CD4-positive, alpha-beta memory T cell (primary cell): ENCODE measurements at regions not wholly inside any gene's neighbourhood (a gene's known extent, or its start where the extent isn't known, plus 50 kb on each side); places are given as distances from the start of the nearest gene placed in this dataset.

Source experiments
- CTCF ChIA-PET: fragments of 350-600 bp; sonication (Branson Sonifier 250); formaldehyde crosslinking; loops from one replicate; lab custom pipeline; 2021; ENCODE audit warnings: inconsistent platforms; ENCODE audit not compliant: partially characterized antibody; lab: Charles Lee
- POLR2A ChIA-PET: fragments of 350-600 bp; sonication (Branson Sonifier 250); formaldehyde crosslinking; loops from one replicate; lab custom pipeline; 2021; ENCODE audit not compliant: partially characterized antibody; lab: Charles Lee
- DNase-seq, 5 donors: peaks; one replicate each; pipeline versions ENCODE4 v3.0.0 to v3.0.0-alpha.2; 2020 to 2022; ENCODE audit warnings: mixed read lengths in 1 of 5
- H3K27ac ChIP-seq: one replicate; pipeline ENCODE4 v1.7.0; 2013; ENCODE audit warnings: low read depth, low read length
- H3K27me3 ChIP-seq: 2 replicates; pipeline ENCODE4 v1.7.0; 2013; ENCODE audit warnings: mild to moderate bottlenecking, low read length, moderate library complexity; ENCODE audit not compliant: insufficient read depth
- H3K36me3 ChIP-seq: 2 replicates; pipeline ENCODE4 v1.7.0; 2013; ENCODE audit warnings: mild to moderate bottlenecking, low read length, moderate library complexity; ENCODE audit not compliant: insufficient read depth
- H3K4me1 ChIP-seq: 2 replicates; pipeline ENCODE4 v1.7.0; 2013; ENCODE audit warnings: mild to moderate bottlenecking, low read length, moderate library complexity; ENCODE audit not compliant: insufficient read depth
- H3K4me3 ChIP-seq, 2 donors: one replicate each; pipeline ENCODE4 v1.7.0; 2013; ENCODE audit warnings: low read length in 2 of 2, mild to moderate bottlenecking in 1 of 2
- H3K9me3 ChIP-seq, 2 donors: one replicate each; pipeline ENCODE4 v1.7.0; 2013; ENCODE audit warnings: low read length in 2 of 2, control low read depth in 1 of 2; ENCODE audit not compliant: control insufficient read depth in 1 of 2
- H3K27ac Mint-ChIP-seq, 7 donors: one replicate each; pipeline ENCODE4 v1.8.0; 2020 to 2021; ENCODE audit warnings: mixed read lengths in 7 of 7, mild to moderate bottlenecking in 6 of 7, inconsistent platforms in 3 of 7, moderate library complexity in 3 of 7
- H3K27me3 Mint-ChIP-seq, 2 donors: one replicate each; pipeline ENCODE4 v1.8.0; 2020 to 2021; ENCODE audit warnings: mixed read lengths in 2 of 2
- H3K36me3 Mint-ChIP-seq, 2 donors: one replicate each; pipeline ENCODE4 v1.8.0; 2020 to 2021; ENCODE audit warnings: mixed read lengths in 2 of 2, inconsistent platforms in 1 of 2, mild to moderate bottlenecking in 1 of 2
- H3K4me1 Mint-ChIP-seq, 4 donors: one replicate each; pipeline ENCODE4 v1.8.0; 2020 to 2021; ENCODE audit warnings: mixed read lengths in 4 of 4, mild to moderate bottlenecking in 1 of 4
- H3K4me3 Mint-ChIP-seq, 8 donors: one replicate each; pipeline ENCODE4 v1.8.0; 2020 to 2021; ENCODE audit warnings: mixed read lengths in 8 of 8, mild to moderate bottlenecking in 7 of 8, moderate library complexity in 6 of 8, inconsistent platforms in 3 of 8
- H3K9me3 Mint-ChIP-seq, 8 donors: one replicate each; pipeline ENCODE4 v1.8.0; 2020 to 2021; ENCODE audit warnings: mixed read lengths in 8 of 8, mild to moderate bottlenecking in 5 of 8, inconsistent platforms in 3 of 8, moderate library complexity in 1 of 8
- intact Hi-C: fragments of 100-400 bp; cut with micrococcal nuclease; formaldehyde crosslinking; loops from one replicate; pipeline ENCODE4 v1.15.1; 2023

- peaks cover 2 to 5% of the 10 kb centered on the region in 2 donors for H3K27me3 Mint-ChIP-seq
- peaks cover 0 to 9% (median 5%) of the 10 kb centered on the region in 4 donors for H3K4me1 Mint-ChIP-seq
- H3K27ac ChIP-seq = no peak overlapping the region
- H3K9me3 ChIP-seq = no peaks in the 10 kb centered on the region
- no peak overlapping the region for H3K27ac Mint-ChIP-seq
- DNase-seq = no peak
- ChIA-PET CTCF (no interaction called here), POLR2A (no interaction called here)
- no peak overlapping the region for H3K4me3 Mint-ChIP-seq
- no peaks in the 10 kb centered on the region for H3K27me3 ChIP-seq
- intact Hi-C loops = no loop called here
- no peaks in the 10 kb centered on the region for H3K9me3 Mint-ChIP-seq
- H3K4me3 ChIP-seq = no peak overlapping the region
- H3K36me3 ChIP-seq = no peaks in the 10 kb centered on the region
- no peaks in the 10 kb centered on the region for H3K4me1 ChIP-seq
- no peaks in the 10 kb centered on the region for H3K36me3 Mint-ChIP-seq
Observed at GRCh38 chr14:31993521-31993951, 83.6 kb upstream of the ARHGAP5 start.

DNA sequence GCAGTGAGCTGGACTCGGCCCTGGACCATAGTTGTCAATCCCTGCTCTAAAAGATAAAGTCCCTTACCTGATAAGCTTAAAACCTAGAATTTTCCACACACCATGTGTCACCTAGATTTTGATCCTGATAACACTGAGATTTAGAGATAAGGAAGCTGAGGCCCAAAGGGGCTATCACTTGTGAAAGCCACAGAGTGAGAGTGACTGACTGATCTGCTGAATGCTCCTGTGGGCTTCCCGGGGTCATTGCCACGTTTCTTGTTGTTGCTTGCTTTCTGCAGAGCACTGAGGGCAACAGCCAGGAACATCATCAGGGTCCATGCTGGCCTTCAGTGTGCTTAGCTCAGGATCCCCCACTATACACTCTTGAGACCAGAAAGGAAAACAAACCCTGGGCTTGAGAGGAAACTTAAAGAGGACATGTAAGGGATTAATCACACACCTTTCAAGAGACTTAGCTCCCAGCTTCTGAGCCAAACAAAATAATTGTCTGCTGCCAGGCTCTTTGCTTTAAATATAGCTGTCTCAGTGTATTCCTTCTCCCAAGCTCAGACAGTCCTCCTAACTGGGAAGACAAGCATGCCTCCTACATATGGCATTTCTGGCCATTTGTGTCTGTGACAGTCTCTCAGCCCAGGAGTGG, 82.6 kb upstream of the ARHGAP5 start:
- Mint-ChIP-seq H3K36me3 (no peaks in the 10 kb centered on the region), H3K27ac (peak overlapping the region in 2 of 7 donors; percentile 59 to 63), H3K4me3 (no peak overlapping the region), H3K4me1 (peaks cover 0 to 9% (median 5%) of the 10 kb centered on the region in 4 donors), H3K27me3 (peaks cover 0 to 2% of the 10 kb centered on the region in 2 donors), H3K9me3 (no peaks in the 10 kb centered on the region)
- H3K36me3 ChIP-seq = no peaks in the 10 kb centered on the region
- no peak for DNase-seq
- intact Hi-C loops = no loop called here
- H3K4me3 ChIP-seq = no peak overlapping the region
- no peak overlapping the region for H3K27ac ChIP-seq
- CTCF ChIA-PET = no interaction called here
- no peaks in the 10 kb centered on the region for H3K27me3 ChIP-seq
- H3K9me3 ChIP-seq = no peaks in the 10 kb centered on the region
- H3K4me1 ChIP-seq = no peaks in the 10 kb centered on the region
- POLR2A ChIA-PET = no interaction called here

GRCh38 chr14:32003585-32003984, 73.5 kb upstream of the ARHGAP5 start:
- Mint-ChIP-seq H3K27me3 (no peaks in the 10 kb centered on the region), H3K4me1 (peaks cover 0 to 4% (median under 1%) of the 10 kb centered on the region in 4 donors), H3K9me3 (peaks cover 0 to 3% (median 0%) of the 10 kb centered on the region in 8 donors), H3K27ac (no peak overlapping the region), H3K4me3 (no peak overlapping the region), H3K36me3 (no peaks in the 10 kb centered on the region)
- no peaks in the 10 kb centered on the region for H3K9me3 ChIP-seq
- H3K4me3 ChIP-seq = no peak overlapping the region
- intact Hi-C loops = no loop called here
- no peak for DNase-seq
- POLR2A ChIA-PET = no interaction called here
- CTCF ChIA-PET = no interaction called here
- H3K36me3 ChIP-seq = no peaks in the 10 kb centered on the region
- no peaks in the 10 kb centered on the region for H3K27me3 ChIP-seq
- no peaks in the 10 kb centered on the region for H3K4me1 ChIP-seq
- H3K27ac ChIP-seq = no peak overlapping the region

GRCh38 chr14:32004300-32004699, 72.8 kb upstream of the ARHGAP5 start:
- intact Hi-C loops = no loop called here
- Histone ChIP-seq H3K4me1 (no peaks in the 10 kb centered on the region), H3K27ac (no peak overlapping the region), H3K27me3 (no peaks in the 10 kb centered on the region), H3K36me3 (no peaks in the 10 kb centered on the region), H3K4me3 (no peak overlapping the region), H3K9me3 (no peaks in the 10 kb centered on the region)
- DNase-seq = no peak
- no peaks in the 10 kb centered on the region for H3K27me3 Mint-ChIP-seq
- H3K9me3 Mint-ChIP-seq = peaks cover 0 to 3% (median 0%) of the 10 kb centered on the region in 8 donors
- no peaks in the 10 kb centered on the region for H3K36me3 Mint-ChIP-seq
- H3K27ac Mint-ChIP-seq = no peak overlapping the region
- H3K4me1 Mint-ChIP-seq = peaks cover 0 to 4% (median under 1%) of the 10 kb centered on the region in 4 donors
- ChIA-PET CTCF (no interaction called here), POLR2A (no interaction called here)
- no peak overlapping the region for H3K4me3 Mint-ChIP-seq

DNA sequence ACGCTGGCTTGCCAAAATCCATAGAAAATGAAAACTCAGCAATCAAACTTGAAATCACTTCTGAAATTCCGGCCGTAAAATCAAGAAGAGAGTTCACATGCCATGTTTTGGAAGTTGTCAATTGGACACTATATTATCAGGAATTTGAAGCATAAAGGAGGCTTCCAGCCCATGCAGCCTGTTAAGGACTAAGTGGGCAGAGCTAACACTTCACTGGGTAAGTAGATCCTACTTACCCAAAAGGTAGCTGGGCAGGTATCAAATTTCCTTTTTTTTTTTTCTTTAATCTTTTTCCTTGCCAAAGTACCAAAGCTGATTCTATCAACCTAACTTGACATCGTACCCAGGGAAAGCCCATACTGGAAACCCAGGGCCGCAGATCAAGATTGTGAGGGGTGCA, 71.5 kb upstream of the ARHGAP5 start:
- no peaks in the 10 kb centered on the region for H3K9me3 ChIP-seq
- Mint-ChIP-seq H3K9me3 (no peaks in the 10 kb centered on the region), H3K27me3 (no peaks in the 10 kb centered on the region), H3K4me1 (peaks cover 0 to 4% (median under 1%) of the 10 kb centered on the region in 4 donors), H3K36me3 (no peaks in the 10 kb centered on the region), H3K4me3 (no peak overlapping the region), H3K27ac (no peak overlapping the region)
- no peaks in the 10 kb centered on the region for H3K4me1 ChIP-seq
- CTCF ChIA-PET = interaction anchor here (1.3 kb wide), 1 partner anchor 14 kb away, joined by 3 read pairs; no protein-coding TSS in a partner anchor
- no peak overlapping the region for H3K27ac ChIP-seq
- H3K4me3 ChIP-seq = no peak overlapping the region
- POLR2A ChIA-PET = no interaction called here
- no peaks in the 10 kb centered on the region for H3K27me3 ChIP-seq
- H3K36me3 ChIP-seq = no peaks in the 10 kb centered on the region
- intact Hi-C loops = loop anchor here (5.0 kb wide), 1 partner anchor 78 kb away; no protein-coding TSS in a partner anchor
- no peak for DNase-seq

- Histone ChIP-seq H3K4me1 (no peaks in the 10 kb centered on the region), H3K4me3 (no peak overlapping the region), H3K27me3 (no peaks in the 10 kb centered on the region), H3K27ac (no peak overlapping the region), H3K9me3 (no peaks in the 10 kb centered on the region), H3K36me3 (no peaks in the 10 kb centered on the region)
- Mint-ChIP-seq H3K4me3 (no peak overlapping the region), H3K36me3 (no peaks in the 10 kb centered on the region), H3K27me3 (peaks cover 0 to 4% of the 10 kb centered on the region in 2 donors), H3K9me3 (no peaks in the 10 kb centered on the region), H3K27ac (peak overlapping the region in 1 of 7 donors; percentile 3), H3K4me1 (peaks cover 0 to 4% (median under 1%) of the 10 kb centered on the region in 4 donors)
- ChIA-PET CTCF (interaction anchor here (0.5 to 1.3 kb wide), 2 partner anchors 14 to 361 kb away, joined by 3 read pairs; no protein-coding TSS in a partner anchor), POLR2A (no interaction called here)
- intact Hi-C loops = loop anchor here (5.0 kb wide), 1 partner anchor 79 kb away; no protein-coding TSS in a partner anchor
- DNase-seq = no peak
Observed at GRCh38 chr14:32006263-32007110, 70.6 kb upstream of the ARHGAP5 start.

- Histone ChIP-seq H3K4me1 (no peaks in the 10 kb centered on the region), H3K9me3 (no peaks in the 10 kb centered on the region), H3K4me3 (no peak overlapping the region), H3K36me3 (no peaks in the 10 kb centered on the region), H3K27ac (no peak overlapping the region), H3K27me3 (no peaks in the 10 kb centered on the region)
- ChIA-PET CTCF (no interaction called here), POLR2A (no interaction called here)
- H3K27me3 Mint-ChIP-seq = peaks cover 0 to 4% of the 10 kb centered on the region in 2 donors
- H3K4me3 Mint-ChIP-seq = no peak overlapping the region
- H3K4me1 Mint-ChIP-seq = peaks cover 0 to 4% (median under 1%) of the 10 kb centered on the region in 4 donors
- H3K9me3 Mint-ChIP-seq = no peaks in the 10 kb centered on the region
- DNase-seq = no peak
- H3K27ac Mint-ChIP-seq = peak overlapping the region in 2 of 7 donors; percentile 19
- intact Hi-C loops = loop anchor here (5.0 kb wide), 1 partner anchor 81 kb away; no protein-coding TSS in a partner anchor
- no peaks in the 10 kb centered on the region for H3K36me3 Mint-ChIP-seq
Observed at GRCh38 chr14:32007755-32008362, 69.2 kb upstream of the ARHGAP5 start.
